ENCODE measurements at regions not wholly inside any gene's neighbourhood (a gene's known extent, or its start where the extent isn't known, plus 50 kb on each side); places are given as distances from the start of the nearest gene placed in this dataset.

GRCh38 chr9:95732802-95733688 lies 142.4 kb upstream of the ERCC6L2 start:
- DNase-seq, result no peak
- no peaks in the 10 kb centered on the region for H3K4me1 Mint-ChIP-seq (ENCODE audit: low read depth, unreplicated experiment)
- H3K27me3 Mint-ChIP-seq (ENCODE audit: unreplicated experiment), result peaks cover 30% of the 10 kb centered on the region
- H3K36me3 Mint-ChIP-seq (ENCODE audit: insufficient read depth, unreplicated experiment), result no peaks in the 10 kb centered on the region
- no peaks in the 10 kb centered on the region for H3K9me3 Mint-ChIP-seq (ENCODE audit: low read depth, unreplicated experiment)
- no TSS peak for BruUV-seq (replicated peaks)
- no peak overlapping the region for H3K4me3 Mint-ChIP-seq (ENCODE audit: low read depth, unreplicated experiment)
- no peak overlapping the region for H3K27ac Mint-ChIP-seq (ENCODE audit: unreplicated experiment)
- TF ChIP-seq CTCF (IDR thresholded peaks at IDR 0.05; ENCODE audit: unreplicated experiment), result no peak
- CTCF ChIA-PET, result no interaction called here
- intact Hi-C loops (cut with micrococcal nuclease; ENCODE audit: unreplicated experiment), result no loop called here

GRCh38 chr9:95731876-95732275 lies 143.6 kb upstream of the ERCC6L2 start:
- CTCF ChIA-PET, result no interaction called here

GRCh38 chr9:95729669-95730368 lies 145.7 kb upstream of the ERCC6L2 start:
- TF ChIP-seq CTCF (IDR thresholded peaks at IDR 0.05; ENCODE audit: unreplicated experiment), result no peak
- CTCF ChIA-PET, result interaction anchor here (0.7 kb wide), 1 partner anchor 36 kb away, joined by 4 read pairs; no protein-coding TSS in a partner anchor
- Mint-ChIP-seq H3K27me3 (ENCODE audit: unreplicated experiment) (peaks cover 29% of the 10 kb centered on the region), H3K9me3 (ENCODE audit: low read depth, unreplicated experiment) (peaks cover 2% of the 10 kb centered on the region), H3K27ac (ENCODE audit: unreplicated experiment) (no peak overlapping the region), H3K4me3 (ENCODE audit: low read depth, unreplicated experiment) (no peak overlapping the region), H3K4me1 (ENCODE audit: low read depth, unreplicated experiment) (no peaks in the 10 kb centered on the region), H3K36me3 (ENCODE audit: insufficient read depth, unreplicated experiment) (no peaks in the 10 kb centered on the region)
- DNase-seq, result no peak
- intact Hi-C loops (cut with micrococcal nuclease; ENCODE audit: unreplicated experiment), result loop anchor here (5.0 kb wide), 1 partner anchor 487 kb away; no protein-coding TSS in a partner anchor
- no TSS peak for BruUV-seq (replicated peaks)

More at GRCh38 chr9:95731876-95732275, 143.6 kb upstream of the ERCC6L2 start:
- Mint-ChIP-seq H3K27ac (ENCODE audit: unreplicated experiment) (no peak overlapping the region), H3K9me3 (ENCODE audit: low read depth, unreplicated experiment) (no peaks in the 10 kb centered on the region), H3K4me3 (ENCODE audit: low read depth, unreplicated experiment) (no peak overlapping the region), H3K4me1 (ENCODE audit: low read depth, unreplicated experiment) (no peaks in the 10 kb centered on the region), H3K36me3 (ENCODE audit: insufficient read depth, unreplicated experiment) (no peaks in the 10 kb centered on the region), H3K27me3 (ENCODE audit: unreplicated experiment) (peaks cover 30% of the 10 kb centered on the region)
- no peak for TF ChIP-seq CTCF (IDR thresholded peaks at IDR 0.05; ENCODE audit: unreplicated experiment)
- BruUV-seq (replicated peaks), result no TSS peak
- intact Hi-C loops (cut with micrococcal nuclease; ENCODE audit: unreplicated experiment), result no loop called here
- DNase-seq, result no peak

GRCh38 chr9:95729046-95729445 lies 146.4 kb upstream of the ERCC6L2 start:
- BruUV-seq (replicated peaks), result no TSS peak
- Mint-ChIP-seq H3K9me3 (ENCODE audit: low read depth, unreplicated experiment) (peaks cover 2% of the 10 kb centered on the region), H3K36me3 (ENCODE audit: insufficient read depth, unreplicated experiment) (no peaks in the 10 kb centered on the region), H3K4me3 (ENCODE audit: low read depth, unreplicated experiment) (no peak overlapping the region), H3K27ac (ENCODE audit: unreplicated experiment) (no peak overlapping the region), H3K27me3 (ENCODE audit: unreplicated experiment) (peaks cover 32% of the 10 kb centered on the region), H3K4me1 (ENCODE audit: low read depth, unreplicated experiment) (no peaks in the 10 kb centered on the region)
- intact Hi-C loops (cut with micrococcal nuclease; ENCODE audit: unreplicated experiment), result loop anchor here (5.0 kb wide), 1 partner anchor 488 kb away; no protein-coding TSS in a partner anchor
- CTCF ChIA-PET, result no interaction called here
- no peak for DNase-seq
- no peak for TF ChIP-seq CTCF (IDR thresholded peaks at IDR 0.05; ENCODE audit: unreplicated experiment)

Measured in Calu3 (cell line).